ENCODE measurements at regions not wholly inside any gene's neighbourhood (a gene's known extent, or its start where the extent isn't known, plus 50 kb on each side); places are given as distances from the start of the nearest gene placed in this dataset.
"Not testable (repeated sequence)": the region's sequence is repeated elsewhere in the genome, so short reads cannot be mapped to it uniquely, and the experiment has no call there.

DNA sequence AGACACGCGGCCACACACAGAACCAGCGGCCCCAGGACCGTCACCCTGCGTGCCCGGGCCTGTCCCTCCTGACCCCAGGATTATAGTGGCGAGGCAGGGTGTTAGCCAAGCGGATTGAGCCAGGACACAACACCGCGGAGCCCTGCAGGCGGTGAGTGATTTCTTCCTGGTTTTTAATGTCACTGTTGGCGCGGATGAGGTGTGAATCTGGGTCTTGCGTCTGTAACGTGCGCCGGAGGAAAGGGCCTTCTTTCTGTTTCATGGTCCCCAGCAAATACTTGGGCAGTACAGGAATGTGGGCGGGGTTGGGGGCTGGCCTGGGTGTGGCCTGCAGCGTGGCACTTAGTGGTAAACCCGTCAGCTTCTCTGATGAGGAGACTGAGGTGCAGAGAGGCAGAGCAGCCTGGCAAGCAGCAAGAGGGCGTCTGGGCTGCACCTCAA, 154.9 kb downstream of the NPIPB11 start:
- H3K9me3 ChIP-seq; H3K27ac ChIP-seq; H3K27me3 ChIP-seq; H3K4me3 ChIP-seq; DNase-seq; H3K36me3 ChIP-seq (ENCODE audit: low read depth, missing control alignments); intact Hi-C loops (cut with DNase I; ENCODE audit: low total_unique reads); H3K4me1 ChIP-seq: not testable (repeated sequence)
- 74 to 75% methylated on average over 15 to 21 of the region's 21 CpGs for WGBS, 2 donors

DNA sequence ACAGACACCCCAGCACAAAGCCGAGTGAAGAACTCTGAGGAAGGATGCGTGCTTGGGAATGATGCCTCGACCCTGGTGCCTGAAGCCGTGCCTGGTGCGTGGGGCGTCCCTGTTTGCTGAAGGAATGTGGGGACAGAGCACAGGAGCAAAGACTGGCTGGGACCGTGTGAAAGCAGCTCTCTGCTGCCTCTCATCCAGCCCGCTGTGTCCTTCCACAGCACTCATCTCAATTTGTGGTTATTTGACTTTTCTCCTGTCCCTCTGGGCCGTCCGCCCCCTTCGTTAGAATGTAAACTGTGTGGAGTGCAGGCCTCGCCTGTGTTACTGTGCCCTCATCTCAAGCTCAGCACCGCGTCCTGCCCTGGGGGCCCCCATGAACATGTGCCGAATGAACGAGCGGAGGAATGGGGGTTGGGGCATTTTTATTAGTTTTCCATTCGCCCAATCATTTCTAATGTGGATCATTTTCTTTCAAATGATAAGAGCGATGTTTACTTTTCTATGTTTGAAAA, 155.5 kb downstream of the NPIPB11 start:
- H3K36me3 ChIP-seq (ENCODE audit: low read depth, missing control alignments); H3K4me3 ChIP-seq; DNase-seq; H3K27ac ChIP-seq; intact Hi-C loops (cut with DNase I; ENCODE audit: low total_unique reads); H3K9me3 ChIP-seq; H3K27me3 ChIP-seq; H3K4me1 ChIP-seq: not testable (repeated sequence)
- WGBS, 2 donors = 54 to 65% methylated on average over 13 of the region's 19 CpGs

DNA sequence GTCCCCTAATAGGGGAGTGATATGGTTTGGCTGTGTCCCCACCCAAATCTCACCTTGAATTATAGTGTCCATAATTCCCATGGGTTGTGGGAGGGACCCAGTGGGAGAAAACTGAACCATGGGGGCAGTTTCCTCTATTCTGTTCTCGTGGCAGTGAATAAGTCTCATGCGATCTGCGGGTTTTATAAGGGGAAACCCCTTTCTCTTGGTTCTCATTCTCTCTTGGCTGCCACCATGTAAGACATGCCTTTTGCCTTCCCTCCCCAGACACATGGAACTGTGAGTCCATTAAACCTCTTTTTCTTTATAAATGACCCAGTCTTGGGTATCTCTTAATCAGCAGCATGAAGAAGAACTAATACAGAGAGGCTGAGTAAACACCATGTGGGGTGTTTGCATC, 156.0 kb downstream of the NPIPB11 start:
- H3K36me3 ChIP-seq (ENCODE audit: low read depth, missing control alignments); H3K9me3 ChIP-seq; DNase-seq; intact Hi-C loops (cut with DNase I; ENCODE audit: low total_unique reads); H3K4me3 ChIP-seq; H3K4me1 ChIP-seq; H3K27ac ChIP-seq; H3K27me3 ChIP-seq: not testable (repeated sequence)
- WGBS, 2 donors = 71 to 89% methylated on average over 3 of the region's 3 CpGs

DNA sequence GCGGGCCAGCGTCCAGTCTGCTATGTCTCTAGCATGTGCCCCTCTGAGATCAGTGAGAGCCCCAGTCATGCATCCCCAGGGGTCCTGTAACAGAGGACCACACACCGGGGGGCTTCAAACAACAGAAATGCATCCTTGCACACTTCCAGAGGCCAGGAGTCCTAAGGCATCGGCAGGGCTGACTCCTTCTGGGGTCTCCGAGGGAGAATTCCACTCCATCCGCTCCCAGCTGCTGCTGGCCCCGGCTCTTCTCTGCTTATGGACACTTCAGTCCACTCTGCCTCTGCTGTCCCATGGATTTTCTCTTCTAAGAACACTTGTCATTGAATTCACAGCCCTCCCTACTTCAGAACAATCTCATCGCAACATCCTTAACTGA, 157.6 kb downstream of the NPIPB11 start:
- H3K27ac ChIP-seq; H3K36me3 ChIP-seq (ENCODE audit: low read depth, missing control alignments); H3K27me3 ChIP-seq; H3K4me3 ChIP-seq; H3K4me1 ChIP-seq; intact Hi-C loops (cut with DNase I; ENCODE audit: low total_unique reads); DNase-seq; H3K9me3 ChIP-seq: not testable (repeated sequence)
- 60 to 67% methylated on average over 5 to 8 of the region's 8 CpGs for WGBS, 2 donors

DNA sequence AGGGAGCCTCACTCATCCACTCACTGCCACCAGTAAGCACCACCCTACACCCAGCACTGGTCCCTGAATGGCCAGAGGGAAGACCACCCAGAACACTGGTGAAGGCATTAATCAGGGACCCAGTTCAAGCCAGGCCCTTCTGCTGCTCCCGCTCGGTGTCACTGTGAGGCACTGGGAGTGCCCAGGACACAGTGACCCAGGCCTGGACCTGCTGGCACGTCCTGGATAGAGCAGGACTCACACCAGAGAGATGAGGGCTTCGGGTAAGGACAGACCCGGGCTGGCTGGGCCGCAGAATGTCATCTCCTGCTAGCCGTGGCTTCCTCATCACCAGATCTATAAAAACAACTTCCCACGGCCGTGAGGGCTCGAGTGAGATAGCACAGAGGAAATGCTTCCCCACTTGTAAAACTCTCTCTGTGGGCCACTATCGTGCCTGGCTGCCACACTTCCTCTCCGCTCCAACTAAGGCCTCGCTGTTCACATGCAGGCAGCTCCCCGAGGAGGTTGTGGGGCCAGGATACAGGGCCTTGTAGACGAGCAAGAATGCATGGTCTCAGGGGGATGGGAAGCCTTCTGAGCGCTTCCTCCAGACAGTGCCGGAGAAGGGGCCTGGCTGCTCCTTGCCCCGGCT, 158.1 kb downstream of the NPIPB11 start:
- H3K9me3 ChIP-seq; H3K4me3 ChIP-seq; H3K4me1 ChIP-seq; H3K27ac ChIP-seq; intact Hi-C loops (cut with DNase I; ENCODE audit: low total_unique reads); H3K36me3 ChIP-seq (ENCODE audit: low read depth, missing control alignments); H3K27me3 ChIP-seq: not testable (repeated sequence)
- DNase-seq = peak; percentile 42
- 46 to 60% methylated on average over 4 to 18 of the region's 18 CpGs for WGBS, 2 donors

DNA sequence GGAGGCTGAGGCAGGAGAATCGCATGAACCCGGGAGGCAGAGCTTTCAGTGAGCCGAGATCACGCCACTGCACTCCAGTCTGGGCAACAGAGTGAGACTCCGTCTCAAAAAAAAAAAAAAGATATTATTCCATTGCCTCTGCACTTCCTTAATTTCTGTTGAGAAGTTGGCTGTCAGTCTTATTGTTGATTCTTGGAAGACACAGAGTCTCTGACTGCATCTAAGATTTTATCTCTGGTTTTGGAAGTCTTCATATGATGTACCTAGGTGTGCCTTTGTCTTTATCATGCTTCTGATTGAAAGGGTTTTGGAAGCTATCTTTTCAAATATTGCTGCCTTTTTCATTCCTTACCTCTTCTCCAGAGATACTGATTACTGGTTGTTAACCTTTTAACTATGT, 160.4 kb downstream of the NPIPB11 start:
- 76 to 92% methylated on average over 5 of the region's 5 CpGs for WGBS, 2 donors
- H3K36me3 ChIP-seq (ENCODE audit: low read depth, missing control alignments); DNase-seq; H3K4me3 ChIP-seq; H3K9me3 ChIP-seq; H3K27ac ChIP-seq; intact Hi-C loops (cut with DNase I; ENCODE audit: low total_unique reads); H3K27me3 ChIP-seq; H3K4me1 ChIP-seq: not testable (repeated sequence)

DNA sequence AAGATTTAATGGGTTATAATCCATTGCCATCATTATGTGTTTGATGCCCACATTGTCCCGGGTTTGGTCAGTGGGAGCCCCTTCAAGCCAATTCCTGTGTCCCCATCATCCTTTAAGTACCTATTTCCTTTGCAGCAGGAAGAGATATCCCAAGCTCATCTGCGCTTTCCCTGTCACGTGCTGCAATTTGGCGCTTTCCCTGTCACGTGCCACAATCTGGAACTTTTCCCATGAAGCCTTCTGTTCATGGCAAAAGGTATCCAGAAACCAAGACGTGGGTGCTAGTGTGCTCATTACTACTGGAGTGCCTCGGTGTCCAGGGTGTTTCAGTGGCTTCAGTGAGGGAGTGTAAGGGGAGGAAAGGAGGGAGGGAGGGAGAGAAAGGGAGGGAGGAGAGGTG, 168.5 kb downstream of the NPIPB11 start:
- WGBS, 2 donors = 60 to 84% methylated on average over 7 of the region's 7 CpGs
- Histone ChIP-seq H3K9me3 (no peaks in the 10 kb centered on the region), H3K27me3 (no peaks in the 10 kb centered on the region), H3K4me3 (no peak overlapping the region), H3K27ac (no peak overlapping the region), H3K36me3 (ENCODE audit: low read depth, missing control alignments) (no peaks in the 10 kb centered on the region), H3K4me1 (no peaks in the 10 kb centered on the region)
- DNase-seq = no peak
- intact Hi-C loops (cut with DNase I; ENCODE audit: low total_unique reads) = no loop called here
- TF ChIP-seq, protein P1, sequence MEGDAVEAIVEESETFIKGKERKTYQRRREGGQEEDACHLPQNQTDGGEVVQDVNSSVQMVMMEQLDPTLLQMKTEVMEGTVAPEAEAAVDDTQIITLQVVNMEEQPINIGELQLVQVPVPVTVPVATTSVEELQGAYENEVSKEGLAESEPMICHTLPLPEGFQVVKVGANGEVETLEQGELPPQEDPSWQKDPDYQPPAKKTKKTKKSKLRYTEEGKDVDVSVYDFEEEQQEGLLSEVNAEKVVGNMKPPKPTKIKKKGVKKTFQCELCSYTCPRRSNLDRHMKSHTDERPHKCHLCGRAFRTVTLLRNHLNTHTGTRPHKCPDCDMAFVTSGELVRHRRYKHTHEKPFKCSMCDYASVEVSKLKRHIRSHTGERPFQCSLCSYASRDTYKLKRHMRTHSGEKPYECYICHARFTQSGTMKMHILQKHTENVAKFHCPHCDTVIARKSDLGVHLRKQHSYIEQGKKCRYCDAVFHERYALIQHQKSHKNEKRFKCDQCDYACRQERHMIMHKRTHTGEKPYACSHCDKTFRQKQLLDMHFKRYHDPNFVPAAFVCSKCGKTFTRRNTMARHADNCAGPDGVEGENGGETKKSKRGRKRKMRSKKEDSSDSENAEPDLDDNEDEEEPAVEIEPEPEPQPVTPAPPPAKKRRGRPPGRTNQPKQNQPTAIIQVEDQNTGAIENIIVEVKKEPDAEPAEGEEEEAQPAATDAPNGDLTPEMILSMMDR (IDR thresholded peaks at IDR 0.05) = no peak
- no peak for TF ChIP-seq POLR2A (IDR thresholded peaks at IDR 0.05)

DNA sequence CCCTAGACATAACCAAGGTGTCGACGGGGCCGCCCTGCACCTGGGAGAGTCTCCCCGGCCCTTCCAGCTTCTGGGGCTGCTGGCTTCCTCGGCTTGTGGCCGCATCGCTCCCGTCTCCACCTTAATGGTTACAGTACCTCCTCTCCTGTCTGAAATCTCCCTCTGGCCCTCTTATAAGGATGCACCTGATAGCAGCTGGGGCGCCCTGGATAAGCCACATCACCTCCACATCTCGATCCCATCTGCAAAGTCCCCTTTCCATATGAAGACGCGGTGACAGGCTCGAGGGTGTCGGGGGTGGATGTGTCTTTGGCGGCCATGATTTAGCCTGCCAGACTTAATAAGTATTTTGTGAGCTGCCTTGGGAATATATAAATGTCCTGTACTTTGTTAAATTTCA, 169.0 kb downstream of the NPIPB11 start:
- 65 to 79% methylated on average over 15 of the region's 15 CpGs for WGBS, 2 donors
- H3K27me3 ChIP-seq; H3K27ac ChIP-seq; H3K36me3 ChIP-seq (ENCODE audit: low read depth, missing control alignments); H3K4me1 ChIP-seq; intact Hi-C loops (cut with DNase I; ENCODE audit: low total_unique reads); H3K9me3 ChIP-seq; H3K4me3 ChIP-seq; DNase-seq: not testable (repeated sequence)

DNA sequence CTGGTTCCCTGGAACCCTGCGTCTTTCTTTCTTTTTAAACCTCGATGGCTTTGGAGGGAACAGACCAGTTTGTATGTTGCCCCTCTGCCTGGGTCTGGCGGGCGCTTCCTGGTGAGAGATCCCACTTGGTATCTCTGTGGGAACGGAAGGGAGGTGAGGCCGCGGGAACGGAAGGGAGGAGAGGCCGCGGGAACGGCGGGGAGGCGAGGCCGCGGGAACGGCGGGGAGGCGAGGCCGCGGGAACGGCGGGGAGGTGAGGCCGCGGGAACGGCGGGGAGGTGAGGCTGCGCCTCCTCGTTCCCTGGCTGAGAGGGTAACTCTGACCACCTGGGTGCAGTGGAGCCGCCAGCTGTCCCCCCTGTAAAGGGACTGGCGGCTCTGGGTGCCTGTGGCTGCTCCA, 169.5 kb downstream of the NPIPB11 start:
- WGBS, 2 donors = 83% methylated on average over 15 to 30 of the region's 30 CpGs
- intact Hi-C loops (cut with DNase I; ENCODE audit: low total_unique reads); H3K27me3 ChIP-seq; DNase-seq; H3K9me3 ChIP-seq; H3K27ac ChIP-seq; H3K36me3 ChIP-seq (ENCODE audit: low read depth, missing control alignments); H3K4me1 ChIP-seq; H3K4me3 ChIP-seq: not testable (repeated sequence)

DNA sequence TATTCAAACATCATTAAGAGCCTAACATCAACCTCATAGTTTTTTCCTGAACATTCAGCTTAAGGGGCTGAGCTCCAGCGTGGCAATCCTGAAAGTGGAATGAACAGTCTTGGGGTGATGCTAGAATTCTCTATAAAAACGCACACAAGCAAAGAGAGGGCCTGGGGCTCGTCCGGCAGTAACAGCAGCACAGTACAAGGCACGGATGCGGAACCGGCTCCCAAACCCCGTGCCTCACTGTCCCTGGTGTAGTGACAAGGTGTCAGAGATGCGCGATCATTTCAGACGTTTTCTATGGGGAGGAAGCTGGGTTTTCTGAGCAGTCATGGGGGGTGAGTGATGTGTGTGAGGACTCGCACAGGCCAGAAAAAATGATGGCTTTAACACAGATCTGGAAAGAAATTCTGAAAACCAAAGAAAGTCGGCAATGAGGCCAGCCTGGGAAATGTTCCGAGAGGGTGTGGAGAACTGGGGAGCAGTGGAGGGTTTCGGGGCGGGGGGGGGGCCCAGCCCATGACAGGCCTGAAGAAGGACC, 170.6 kb downstream of the NPIPB11 start:
- H3K4me3 ChIP-seq; DNase-seq; H3K27ac ChIP-seq; H3K36me3 ChIP-seq (ENCODE audit: low read depth, missing control alignments); H3K9me3 ChIP-seq; intact Hi-C loops (cut with DNase I; ENCODE audit: low total_unique reads); H3K4me1 ChIP-seq; H3K27me3 ChIP-seq: not testable (repeated sequence)
- 91 to 92% methylated on average over 13 to 16 of the region's 16 CpGs for WGBS, 2 donors

DNA sequence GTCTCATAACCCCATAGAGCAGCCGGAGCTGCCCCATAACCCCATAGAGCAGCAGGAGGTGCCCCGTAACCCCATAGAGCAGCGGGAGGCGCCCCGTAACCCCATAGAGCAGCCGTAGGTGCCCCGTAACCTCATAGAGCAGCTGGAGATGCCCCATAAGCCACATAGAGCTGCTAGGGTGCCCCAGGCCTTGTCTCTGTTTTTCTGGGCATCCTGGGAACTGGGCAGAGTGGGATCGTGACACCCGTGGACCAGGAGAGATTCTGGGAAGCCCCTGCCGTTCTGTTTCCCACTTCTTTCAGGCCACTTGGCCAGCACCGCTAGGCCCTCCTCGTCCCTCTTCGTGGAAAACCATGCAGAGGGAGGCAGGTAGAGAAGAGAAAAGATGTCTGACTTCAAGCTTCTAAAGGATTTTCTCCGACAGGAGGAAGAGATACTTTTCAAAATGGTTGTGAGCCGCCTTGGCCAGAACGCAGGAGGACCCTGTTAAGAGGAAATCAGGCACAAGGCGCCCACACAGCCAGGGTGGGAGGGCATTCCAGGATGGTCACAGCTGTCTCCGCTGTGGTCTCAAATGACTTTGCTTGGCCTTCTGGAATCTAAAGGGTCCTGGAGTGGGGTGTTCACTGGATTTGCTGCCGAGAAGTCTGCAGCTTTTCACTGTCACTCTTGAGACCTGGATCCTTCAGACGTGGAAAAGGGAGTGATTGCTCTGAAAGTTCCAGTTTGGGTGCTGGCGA, 171.8 kb downstream of the NPIPB11 start:
- H3K4me1 ChIP-seq; H3K9me3 ChIP-seq; H3K36me3 ChIP-seq (ENCODE audit: low read depth, missing control alignments); DNase-seq; H3K27me3 ChIP-seq; intact Hi-C loops (cut with DNase I; ENCODE audit: low total_unique reads); H3K27ac ChIP-seq; H3K4me3 ChIP-seq: not testable (repeated sequence)
- 92 to 96% methylated on average over 16 to 21 of the region's 21 CpGs for WGBS, 2 donors

Data from testis (tissue), 2 donors.